GM21423 (cell line): ENCODE measurements at regions not wholly inside any gene's neighbourhood (a gene's known extent, or its start where the extent isn't known, plus 50 kb on each side); places are given as distances from the start of the nearest gene placed in this dataset.
"Not testable (repeated sequence)": the region's sequence is repeated elsewhere in the genome, so short reads cannot be mapped to it uniquely, and the experiment has no call there.

Source experiments
- ATAC-seq: cut with Tn5 transposase; IDR thresholded peaks from one replicate; pipeline ENCODE4 v1.9.1; 2021; ENCODE audit warnings: mild to moderate bottlenecking, moderate library complexity; ENCODE audit not compliant: unreplicated experiment

DNA sequence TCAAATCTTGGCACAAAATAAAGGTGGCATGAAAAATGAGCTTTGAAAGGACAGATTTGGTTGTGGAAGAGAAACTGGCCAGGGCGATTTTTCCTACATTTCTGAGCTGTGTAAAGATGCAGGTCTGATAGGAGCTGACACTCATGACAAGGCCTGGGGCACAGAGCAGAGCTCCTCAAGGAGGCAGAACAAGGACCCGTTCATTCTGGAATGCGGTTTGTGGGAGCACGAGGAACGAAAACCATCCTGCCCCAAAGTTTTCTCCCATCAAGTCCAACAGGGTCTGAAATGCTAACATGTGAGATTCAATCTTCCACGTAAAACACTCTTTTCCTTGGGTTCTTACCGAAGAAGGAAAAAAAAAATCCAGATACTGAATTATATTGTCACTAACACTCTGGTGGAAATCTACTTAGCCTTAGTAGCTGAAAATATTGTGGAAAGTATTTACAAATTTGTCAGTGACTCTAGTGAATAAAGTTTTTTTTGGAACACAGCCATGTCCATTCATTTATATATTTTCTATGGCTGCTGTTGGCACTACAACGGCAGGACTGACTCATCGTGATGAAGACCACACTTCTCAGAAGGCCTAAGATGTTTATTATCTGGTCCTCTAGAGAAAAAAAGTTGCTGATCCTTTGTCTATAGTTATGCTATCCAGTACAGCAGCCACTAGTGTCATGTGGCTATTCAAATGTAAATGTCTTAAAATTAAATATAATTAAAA is 215.7 kb downstream of the BAMBI start:
- no peak for ATAC-seq

DNA sequence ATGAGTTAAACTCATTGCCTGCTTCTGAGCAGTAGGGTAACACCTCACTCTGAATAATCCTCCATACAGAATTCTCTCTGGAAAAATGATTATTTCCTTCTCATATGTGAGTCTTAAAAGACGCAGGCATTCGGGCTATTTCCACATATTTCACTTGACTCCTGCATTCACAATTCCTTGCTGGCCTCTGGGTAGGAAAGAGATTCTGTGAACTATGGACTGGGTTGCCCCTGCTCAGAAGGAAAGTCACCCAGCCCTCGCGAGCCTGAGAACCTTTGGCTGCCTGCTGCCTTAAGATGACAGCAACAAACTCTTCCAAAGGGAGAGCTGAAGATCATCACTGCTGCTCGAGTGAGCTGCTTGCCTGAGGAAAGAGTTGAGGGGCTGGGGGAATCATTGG is 216.8 kb downstream of the BAMBI start:
- no peak for ATAC-seq

DNA sequence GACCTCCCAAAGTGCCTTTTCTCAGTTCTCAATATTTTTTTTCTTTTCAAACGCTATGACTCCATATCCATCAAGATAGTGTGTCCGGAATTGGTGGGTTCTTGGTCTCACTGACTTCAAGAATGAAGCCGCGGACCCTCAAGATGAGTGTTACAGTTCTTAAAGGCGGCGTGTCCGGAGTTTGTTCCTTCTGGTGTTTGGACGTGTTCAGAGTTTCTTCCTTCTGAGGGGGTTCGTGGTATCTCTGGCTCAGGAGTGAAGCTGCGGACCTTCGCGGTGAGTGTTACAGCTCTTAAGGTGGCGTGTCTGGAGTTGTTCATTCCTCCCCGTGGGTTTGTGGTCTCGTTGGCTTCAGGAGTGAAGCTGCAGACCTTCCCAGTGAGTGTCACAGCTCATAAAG is 218.3 kb downstream of the BAMBI start:
- ATAC-seq, result not testable (repeated sequence)

DNA sequence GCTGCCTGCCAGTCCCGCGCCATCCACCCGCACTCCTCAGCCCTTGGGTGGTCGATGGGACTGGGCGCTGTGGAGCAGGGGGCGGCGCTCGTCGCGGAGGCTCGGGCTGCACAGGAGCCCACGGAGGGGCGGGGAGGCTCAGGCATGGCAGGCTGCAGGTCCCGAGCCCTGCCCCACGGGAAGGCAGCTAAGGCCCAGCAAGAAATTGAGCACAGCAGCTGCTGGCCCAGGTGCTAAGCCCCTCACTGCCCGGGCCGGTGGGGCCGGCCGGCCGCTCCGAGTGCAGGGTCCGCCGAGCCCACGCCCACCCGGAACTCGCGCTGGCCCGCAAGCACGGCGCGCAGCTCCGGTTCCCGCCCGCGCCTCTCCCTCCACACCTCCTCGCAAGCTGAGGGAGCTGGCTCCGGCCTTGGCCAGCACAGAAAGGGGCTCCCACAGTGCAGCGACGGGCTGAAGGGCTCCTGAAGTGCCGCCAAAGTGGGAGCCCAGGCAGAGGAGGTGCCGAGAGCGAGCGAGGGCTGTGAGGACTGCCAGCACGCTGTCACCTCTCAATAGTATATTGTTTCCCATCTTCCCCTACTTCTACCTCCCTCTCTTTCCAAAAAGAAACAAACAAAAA is 219.6 kb downstream of the BAMBI start:
- ATAC-seq, result not testable (repeated sequence)

DNA sequence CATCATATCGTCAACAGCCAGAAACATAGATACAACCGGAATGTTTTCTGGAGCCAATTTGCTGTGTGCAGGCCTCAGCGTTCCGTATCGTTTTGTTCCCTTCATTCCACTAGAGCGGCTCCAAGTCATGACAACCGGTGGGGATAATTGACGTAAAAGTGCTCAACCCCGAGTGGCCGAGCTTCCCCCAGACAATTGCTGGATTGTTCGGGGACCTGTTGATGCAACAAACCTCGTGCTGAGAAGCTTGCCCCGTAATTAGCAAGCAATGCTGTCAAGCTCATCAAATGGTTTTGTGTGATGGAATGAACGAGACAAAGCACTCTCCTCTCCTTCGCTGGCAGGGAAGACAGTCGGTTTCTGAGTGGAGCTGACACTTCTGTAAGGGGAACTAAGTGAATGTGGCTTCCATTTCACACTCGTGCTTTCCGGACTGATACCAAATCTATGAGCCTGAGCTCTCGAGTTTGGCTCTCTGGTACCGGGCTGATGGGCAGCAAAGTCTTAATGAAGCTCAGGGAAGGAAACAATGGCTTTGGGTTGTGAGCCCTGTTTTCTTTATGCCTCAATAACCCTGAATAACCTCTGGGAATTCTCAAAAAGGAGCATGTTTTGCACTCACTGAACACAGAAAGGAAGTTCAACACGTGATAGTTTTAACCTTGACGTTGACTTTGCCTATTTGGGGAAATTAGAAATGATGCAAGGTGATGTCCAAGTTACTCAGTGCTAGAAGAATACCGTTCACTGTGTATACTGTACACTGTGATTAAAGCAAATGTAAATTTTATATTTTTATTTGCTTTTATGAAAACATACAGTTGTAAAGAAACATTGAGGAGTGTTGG is 220.5 kb downstream of the BAMBI start:
- ATAC-seq, result no peak

DNA sequence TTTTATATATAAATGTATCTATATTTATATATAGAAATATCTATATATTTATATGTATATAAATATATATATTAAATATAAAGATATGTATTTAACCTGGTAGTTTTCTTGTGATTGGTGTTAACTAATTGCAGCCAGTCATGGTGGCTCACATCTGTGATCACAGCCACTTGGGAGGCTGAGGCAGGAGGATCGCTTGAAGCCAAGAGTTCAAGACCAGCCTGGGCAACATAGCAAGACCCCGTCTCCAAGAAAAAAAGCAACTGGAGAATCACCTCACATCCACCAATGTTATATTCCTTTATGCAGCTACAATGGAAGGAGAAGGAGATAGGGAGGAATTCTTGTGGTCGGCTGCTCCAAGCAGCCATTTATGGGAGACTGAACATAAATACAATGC is 224.9 kb downstream of the BAMBI start:
- ATAC-seq, result no peak

DNA sequence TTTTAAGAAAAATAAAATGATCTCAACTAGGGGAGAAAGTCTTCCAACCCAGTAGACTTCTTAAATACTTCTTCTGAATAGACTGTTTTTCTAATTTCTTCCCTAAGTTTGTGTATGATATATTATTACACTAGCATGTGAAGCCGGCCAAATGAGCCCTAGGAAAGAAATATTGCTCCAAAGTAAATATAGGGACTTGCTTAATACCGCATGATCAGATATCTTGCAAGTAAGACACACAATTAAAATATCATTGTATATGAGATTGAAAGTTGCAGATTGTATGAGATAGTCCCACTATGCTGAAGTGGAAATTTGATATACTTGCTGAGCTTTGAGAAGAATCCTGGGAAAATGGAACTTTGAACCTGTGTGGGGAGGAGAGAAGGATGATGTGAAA is 225.7 kb downstream of the BAMBI start:
- no peak for ATAC-seq

DNA sequence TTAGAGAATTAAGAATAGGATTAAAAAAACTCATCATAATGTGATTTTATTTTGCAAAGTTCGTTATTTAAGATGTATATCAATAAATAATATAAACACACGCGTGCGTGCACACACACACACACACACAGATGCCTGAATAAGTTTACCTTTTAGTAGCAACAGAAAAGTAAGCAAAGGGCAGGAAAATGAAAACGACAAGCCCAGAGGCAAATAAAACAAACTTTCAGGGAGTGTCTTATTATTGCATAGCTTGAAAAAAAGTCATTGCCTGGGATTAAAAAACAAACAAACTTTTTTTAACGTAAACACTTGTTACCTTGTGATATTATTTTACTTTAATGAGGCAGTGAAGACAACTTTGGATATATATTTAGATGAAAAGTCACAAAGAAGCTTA is 226.4 kb downstream of the BAMBI start:
- no peak for ATAC-seq

DNA sequence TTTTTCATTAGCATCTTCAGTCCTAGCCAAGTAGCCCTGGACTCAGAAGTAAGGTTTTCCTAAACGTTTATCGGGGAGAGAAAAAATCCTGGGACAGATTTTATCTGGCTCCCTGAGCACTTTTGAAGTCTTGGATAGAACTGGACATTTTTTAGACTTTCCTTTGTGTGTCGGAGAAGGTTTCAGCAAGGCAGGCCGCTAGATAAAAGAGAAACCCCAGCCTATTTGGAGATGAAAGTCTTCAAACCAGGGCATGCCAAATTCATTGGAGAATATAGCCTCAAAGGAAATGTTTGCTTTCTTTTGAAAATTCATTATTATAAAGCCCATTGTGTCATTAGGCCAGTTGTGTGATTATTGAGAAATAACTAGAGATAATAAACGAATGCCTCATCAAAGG is 228.1 kb downstream of the BAMBI start:
- no peak for ATAC-seq

DNA sequence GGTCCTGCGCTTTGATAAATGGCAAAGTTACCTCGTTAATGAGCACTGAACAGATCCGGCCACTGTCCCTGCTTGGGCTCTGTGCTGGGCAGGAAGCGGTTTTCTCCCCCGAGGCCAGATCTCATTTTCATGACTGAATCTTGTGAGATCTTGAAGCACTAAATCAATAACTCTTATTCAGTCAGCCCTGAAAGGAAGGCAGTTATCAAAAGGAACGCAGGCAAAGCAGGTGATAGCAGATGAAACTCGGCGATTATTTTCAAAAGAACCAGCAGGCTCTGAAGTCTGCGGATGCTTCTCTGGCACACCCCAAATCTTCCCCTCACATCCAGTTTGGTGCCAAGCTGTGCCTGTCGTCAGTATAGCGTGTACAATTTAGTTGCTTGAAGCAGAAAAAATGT is 228.7 kb downstream of the BAMBI start:
- ATAC-seq, result no peak

DNA sequence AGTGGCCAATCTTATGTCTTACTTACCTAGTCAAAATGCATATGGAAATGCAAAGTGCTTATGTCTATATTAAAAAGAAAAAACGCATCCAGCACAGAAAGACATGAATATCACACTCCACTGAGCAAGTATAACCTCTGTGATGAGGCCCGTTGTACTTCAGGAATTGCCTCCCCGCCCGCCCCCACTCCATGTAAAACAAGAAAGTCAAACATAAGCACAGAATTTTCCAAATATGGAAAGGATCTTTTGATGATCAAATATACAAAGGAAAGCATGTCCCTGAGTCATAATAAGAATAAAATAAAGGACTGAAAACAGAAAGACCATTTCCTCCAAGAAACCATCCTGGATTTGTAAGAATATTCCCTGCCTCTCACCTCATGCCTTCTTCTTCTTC is 229.1 kb downstream of the BAMBI start:
- no peak for ATAC-seq

DNA sequence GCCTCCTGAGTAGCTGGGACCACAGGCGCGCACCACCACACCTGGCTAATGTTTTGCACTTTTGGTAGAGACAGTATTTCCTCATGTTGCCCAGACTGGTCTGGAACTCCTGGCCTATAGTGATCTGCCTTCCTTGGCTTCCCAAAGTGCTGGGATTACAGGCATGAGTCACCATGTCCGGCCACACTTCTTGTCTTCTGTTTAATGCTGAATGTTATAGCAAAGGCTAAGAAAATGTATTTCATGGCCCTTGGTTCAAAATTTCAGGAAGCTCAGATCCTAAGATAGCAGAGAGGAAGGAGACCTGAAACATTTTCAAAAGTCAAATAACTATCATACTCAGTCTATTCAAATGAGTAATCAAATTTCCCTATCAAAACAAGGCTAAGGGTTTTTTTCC is 229.6 kb downstream of the BAMBI start:
- ATAC-seq, result no peak

DNA sequence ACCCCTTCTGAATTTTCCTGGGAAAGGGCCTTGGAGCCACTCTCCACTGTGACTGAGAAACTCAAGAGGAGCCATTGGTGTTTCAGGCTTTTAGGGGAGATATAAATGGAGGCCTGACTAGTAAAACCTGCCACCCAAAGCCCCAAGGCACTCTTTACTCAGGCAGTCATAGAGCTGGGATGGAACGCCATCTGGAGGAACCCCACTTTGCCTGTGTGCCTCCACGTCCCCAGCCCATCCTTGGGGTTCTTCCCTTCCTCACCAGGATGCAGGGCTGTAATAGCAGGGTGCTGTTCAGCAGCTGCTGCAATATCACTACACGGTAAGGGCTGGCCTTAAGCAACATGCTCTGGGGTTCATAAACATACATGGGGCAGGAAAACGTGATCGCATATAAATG is 232.6 kb downstream of the BAMBI start:
- ATAC-seq, result no peak

DNA sequence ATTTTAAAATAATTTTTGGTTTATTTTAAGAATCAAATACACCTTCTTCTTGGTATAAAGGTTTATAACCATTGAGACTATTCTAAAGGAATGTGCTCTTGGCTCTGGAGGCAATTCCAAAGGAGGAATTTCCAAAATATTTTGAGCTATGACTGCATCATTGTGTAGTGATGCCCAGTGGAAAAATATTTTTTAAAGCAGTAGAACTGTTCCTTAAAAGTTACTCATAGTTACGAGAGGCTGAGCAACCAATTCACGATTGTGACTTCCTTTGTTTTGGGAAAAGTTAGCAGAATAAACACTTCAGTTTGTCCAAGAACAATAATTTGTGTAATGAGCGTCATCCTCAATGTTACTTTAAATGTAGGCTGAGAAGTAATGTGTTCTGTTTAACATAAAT is 233.6 kb downstream of the BAMBI start:
- no peak for ATAC-seq

DNA sequence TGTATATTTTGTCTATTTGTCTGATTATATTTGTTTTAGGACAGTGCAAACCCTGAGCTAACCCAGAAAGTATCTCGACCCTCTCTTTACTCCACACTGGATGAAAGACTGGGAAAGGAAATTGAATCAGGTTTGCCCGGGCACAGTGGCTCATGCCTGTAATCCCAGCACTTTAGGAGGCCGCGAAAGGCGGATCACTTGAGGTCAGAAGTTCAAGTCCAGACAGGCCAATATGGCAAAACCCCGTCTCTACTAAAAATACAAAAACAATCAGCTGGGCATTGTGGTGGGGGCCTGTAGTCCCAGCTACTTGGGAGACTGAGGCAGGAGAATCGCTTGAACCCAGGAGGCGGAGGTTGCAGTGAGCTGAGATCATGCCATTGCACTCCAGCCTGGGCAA is 234.2 kb downstream of the BAMBI start:
- not testable (repeated sequence) for ATAC-seq

DNA sequence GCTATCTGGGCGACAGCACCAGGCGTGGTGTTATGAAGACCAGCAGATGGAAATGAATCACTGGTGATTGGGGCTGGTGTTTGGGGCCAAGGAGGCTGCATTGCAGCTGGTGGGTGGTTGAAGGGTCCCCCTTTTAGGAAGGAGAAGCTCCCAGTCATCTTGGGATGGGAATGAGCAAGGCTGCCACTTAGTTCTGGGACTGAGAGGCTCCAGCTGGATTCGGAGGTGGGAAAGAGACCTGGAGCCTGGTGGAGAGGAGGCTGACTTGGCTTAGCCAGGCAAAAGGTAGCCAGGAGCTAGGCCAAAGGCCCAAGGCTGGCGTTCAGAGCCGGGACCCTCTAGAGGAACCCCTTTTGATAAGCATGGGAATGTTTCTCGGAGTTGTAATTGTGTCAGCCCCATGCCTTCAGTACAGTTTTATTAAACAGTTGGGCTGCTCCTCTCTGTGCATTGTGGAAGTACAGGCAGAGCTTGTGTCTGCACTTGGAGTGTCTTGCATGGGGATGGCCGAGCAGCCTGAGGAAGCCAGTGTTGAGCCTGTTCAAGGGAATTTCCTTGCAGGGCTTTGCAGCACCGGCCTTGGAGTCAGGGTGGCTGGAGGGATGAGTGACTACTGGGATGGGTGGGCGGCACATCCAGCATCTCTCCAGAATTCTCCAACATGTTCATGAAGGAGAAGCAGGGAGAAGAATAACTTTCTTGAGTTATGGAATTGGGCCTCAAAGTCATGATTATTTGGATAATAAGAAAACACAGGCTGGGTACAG is 234.9 kb downstream of the BAMBI start:
- no peak for ATAC-seq

DNA sequence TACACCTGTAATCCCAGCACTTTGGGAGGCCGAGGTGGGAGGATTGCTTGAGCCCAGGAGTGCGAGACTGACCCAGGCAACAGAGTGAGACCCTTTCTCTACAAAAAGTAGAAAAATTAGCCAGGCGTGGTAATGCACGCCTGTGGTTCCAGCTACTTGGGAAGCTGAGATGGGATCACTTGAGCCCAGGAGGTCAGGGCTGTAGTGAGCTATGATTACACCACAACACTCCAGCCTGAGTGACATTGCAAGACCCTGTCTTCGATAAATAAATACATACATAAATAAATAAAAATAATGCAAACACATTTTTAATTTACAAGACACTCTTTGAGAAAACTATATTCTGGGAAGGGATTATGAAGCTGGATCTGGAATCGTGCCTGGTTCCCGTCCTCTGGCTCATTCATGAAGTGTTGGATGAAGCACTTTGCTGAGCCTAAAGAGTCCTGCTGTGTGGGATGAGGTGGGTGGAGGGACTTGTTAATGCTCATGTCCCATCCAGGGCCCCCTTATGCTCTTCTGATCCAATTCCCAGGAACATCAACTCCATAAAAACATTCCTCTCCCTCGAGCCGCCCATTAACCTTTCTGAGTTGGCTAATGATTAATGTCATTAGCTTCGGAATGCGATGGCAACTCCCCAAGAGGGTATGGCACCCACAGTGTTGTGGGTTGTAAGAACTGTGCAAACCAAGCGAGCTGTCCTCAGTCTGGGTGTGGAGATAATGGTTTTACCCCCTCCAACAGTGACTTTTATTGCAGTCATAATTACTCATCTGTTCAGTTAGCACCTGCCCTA is 236.3 kb downstream of the BAMBI start:
- no peak for ATAC-seq

DNA sequence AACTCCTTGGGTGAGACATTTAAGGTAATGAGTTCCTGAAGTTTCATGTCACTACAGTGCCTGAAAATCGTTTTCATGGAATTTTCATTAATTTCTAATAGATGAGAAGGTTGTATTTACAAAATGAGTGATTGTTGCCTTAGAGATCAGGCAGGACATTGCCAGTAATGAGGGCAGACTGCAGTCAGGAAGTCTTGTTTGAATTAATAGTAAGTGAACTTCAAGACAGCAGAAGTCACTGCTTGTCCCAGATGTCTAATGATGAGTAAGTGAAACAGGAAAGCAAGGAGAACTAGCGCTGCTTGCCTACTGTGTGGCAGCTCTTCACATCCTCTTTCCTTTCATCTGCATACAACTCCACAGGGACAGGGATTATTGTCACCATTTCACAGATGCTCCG is 237.4 kb downstream of the BAMBI start:
- no peak for ATAC-seq

DNA sequence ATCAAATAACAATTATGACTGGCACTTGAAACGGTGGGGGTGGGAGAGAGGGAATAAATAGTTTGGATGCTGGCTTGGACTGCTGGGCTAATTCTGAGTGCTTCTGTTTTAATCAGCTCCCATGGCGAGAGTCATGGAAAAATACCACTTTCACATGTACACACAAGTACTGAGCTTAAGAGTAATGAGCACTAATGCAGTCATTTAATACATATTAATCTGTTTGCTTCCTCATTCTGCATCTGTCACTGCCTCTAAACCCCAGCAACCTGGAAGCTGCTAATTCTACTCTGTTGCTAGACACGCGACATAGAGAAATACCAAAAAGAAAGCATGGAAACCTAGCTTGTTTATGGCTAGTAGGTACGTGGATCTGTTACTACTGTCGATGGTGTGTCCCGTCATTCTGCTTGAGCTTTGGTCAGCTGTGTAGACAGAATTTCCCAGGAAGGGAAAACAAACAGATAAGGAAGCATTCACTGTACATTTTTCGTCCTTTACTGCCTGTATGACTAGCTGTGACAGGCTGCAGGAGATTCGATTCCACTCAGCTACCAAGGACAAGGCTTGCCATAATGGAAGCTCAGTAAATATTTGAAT is 238.8 kb downstream of the BAMBI start:
- no peak for ATAC-seq

DNA sequence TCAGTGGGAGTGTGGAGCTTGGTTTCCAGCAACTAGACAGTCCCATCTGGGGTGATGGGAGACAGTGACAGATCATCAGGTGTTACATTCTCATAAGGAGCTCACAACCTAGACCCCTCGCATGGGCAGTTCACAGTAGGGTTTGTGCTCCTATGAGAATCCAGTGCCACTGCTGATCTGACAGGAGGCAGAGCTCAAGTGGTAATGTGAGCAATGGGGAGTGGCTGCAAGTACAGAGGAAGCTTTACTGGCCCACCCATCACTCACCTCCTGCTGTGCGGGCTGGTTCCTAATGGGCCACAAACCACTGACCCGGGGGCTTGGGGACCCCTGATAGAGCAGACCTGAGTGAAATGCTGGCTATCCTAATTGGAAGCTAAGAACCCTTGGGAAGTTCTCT is 242.8 kb downstream of the BAMBI start:
- no peak for ATAC-seq
